SK-N-SH (cell line): ENCODE measurements at regions not wholly inside any gene's neighbourhood (a gene's known extent, or its start where the extent isn't known, plus 50 kb on each side); places are given as distances from the start of the nearest gene placed in this dataset.

Experiments used
- CTCF ChIA-PET: fragments of 300-600, 350-600 bp; formaldehyde crosslinking; extraction: SDS; loops from one replicate; lab custom pipeline; 2021; lab: Yijun Ruan, JAX
- POLR2A ChIA-PET: fragments of 350-600 bp; sonication (Branson Sonifier 250); formaldehyde crosslinking; extraction: SDS; loops from one replicate; lab custom pipeline; 2020; ENCODE audit warnings: antibody characterized with exemption, inconsistent platforms; lab: Yijun Ruan, JAX
- DNase-seq: peaks from one replicate; pipeline ENCODE4 v3.0.0; 2012
- H2AFZ ChIP-seq: fragments of 200-600 bp; sonication (generic); 2 replicates; pipeline ENCODE4 v1.8.1; 2016; ENCODE audit warnings: antibody characterized with exemption, mild to moderate bottlenecking, low read depth
- H3F3A ChIP-seq: fragments of 200-600 bp; sonication (generic); replicated peaks from 2 replicates; pipeline ENCODE3; 2016; ENCODE audit warnings: antibody characterized with exemption, mild to moderate bottlenecking; ENCODE audit not compliant: insufficient read depth
- H3K27ac ChIP-seq, 2 experiments: fragments of 200-500 bp in 1 of 2; fragments of 200-600 bp in 1 of 2; sonication (Bioruptor generic) in 1 of 2; sonication (generic), shearing (Covaris generic) in 1 of 2; 2 replicates each; pipeline versions ENCODE4 v1.5.1 to v1.6.1; 2014 to 2016; ENCODE audit warnings: low read depth in 2 of 2, inconsistent platforms in 1 of 2, low read length in 1 of 2, mild to moderate bottlenecking in 1 of 2, mixed read lengths in 1 of 2
- H3K27me3 ChIP-seq: fragments of 200-600 bp; sonication (generic), shearing (Covaris generic); 2 replicates; pipeline ENCODE4 v1.6.1; 2016; ENCODE audit warnings: mixed run types; ENCODE audit not compliant: insufficient read depth
- H3K36me3 ChIP-seq, 2 experiments: fragments of 200-500 bp in 1 of 2; fragments of 200-600 bp in 1 of 2; sonication (Bioruptor generic) in 1 of 2; sonication (generic) in 1 of 2; replicated peaks in 1 of 2; 2 replicates each; pipeline versions ENCODE3 to v1.5.1; 2014 to 2016; ENCODE audit warnings: low read length in 1 of 2, mild to moderate bottlenecking in 1 of 2; ENCODE audit not compliant: insufficient read depth in 2 of 2, control insufficient read depth in 1 of 2
- H3K4me1 ChIP-seq, 2 experiments: fragments of 200-500 bp in 1 of 2; fragments of 200-600 bp in 1 of 2; sonication (Bioruptor generic) in 1 of 2; sonication (generic), shearing (Covaris generic) in 1 of 2; 2 replicates each; pipeline versions ENCODE4 v1.5.1 to v1.6.1; 2014 to 2016; ENCODE audit warnings: low read depth in 1 of 2, low read length in 1 of 2, mixed run types in 1 of 2; ENCODE audit not compliant: insufficient read depth in 2 of 2, control insufficient read depth in 1 of 2
- H3K4me2 ChIP-seq: fragments of 200-600 bp; sonication (generic), shearing (Covaris generic); 2 replicates; pipeline ENCODE4 v1.6.1; 2017; ENCODE audit warnings: mixed run types
- H3K4me3 ChIP-seq, 2 experiments: fragments of 200-500 bp in 1 of 2; fragments of 200-600 bp in 1 of 2; sonication (Bioruptor generic) in 1 of 2; sonication (generic), shearing (Covaris generic) in 1 of 2; 2 replicates each; pipeline versions ENCODE4 v1.5.1 to v1.8.1; 2014 to 2016; ENCODE audit warnings: low read depth in 2 of 2, inconsistent platforms in 1 of 2, low read length in 1 of 2, mild to moderate bottlenecking in 1 of 2, mixed read lengths in 1 of 2, moderate library complexity in 1 of 2
- H3K79me2 ChIP-seq: fragments of 200-600 bp; sonication (generic); 2 replicates; pipeline ENCODE4 v1.8.1; 2017; ENCODE audit warnings: mild to moderate bottlenecking; ENCODE audit not compliant: insufficient read depth
- H3K9ac ChIP-seq: fragments of 200-600 bp; sonication (generic); 2 replicates; pipeline ENCODE4 v1.6.1; 2017; ENCODE audit warnings: mixed run types
- H3K9me2 ChIP-seq: fragments of 200-600 bp; sonication (generic); 2 replicates; pipeline ENCODE4 v1.6.1; 2017; ENCODE audit warnings: mixed run types
- H3K9me3 ChIP-seq: fragments of 200-600 bp; sonication (generic); 2 replicates; pipeline ENCODE4 v1.6.1; 2017; ENCODE audit warnings: mixed run types, mild to moderate bottlenecking, moderate library complexity
- H4K20me1 ChIP-seq: fragments of 200-600 bp; sonication (generic); 2 replicates; pipeline ENCODE4 v1.6.1; 2017; ENCODE audit warnings: mild to moderate bottlenecking, mixed run types; ENCODE audit not compliant: insufficient read depth
- CTCF ChIP-seq: fragments of 200-600 bp; sonication (generic); IDR thresholded peaks from 2 replicates; pipeline ENCODE4 v1.6.1; 2017; ENCODE audit warnings: antibody characterized with exemption, mild to moderate bottlenecking, moderate library complexity
- EP300 ChIP-seq, 2 experiments: IDR thresholded peaks; 2 replicates each; pipeline versions ENCODE4 v1.4.0 to v1.6.1; 2012; ENCODE audit warnings: borderline replicate concordance in 1 of 2, low read depth in 1 of 2, low read length in 1 of 2
- FOSL2 ChIP-seq: IDR thresholded peaks from 2 replicates; pipeline ENCODE4 v1.4.0; 2012; ENCODE audit warnings: low read depth, mild to moderate bottlenecking, moderate library complexity, borderline replicate concordance
- FOXM1 ChIP-seq: IDR thresholded peaks from 2 replicates; pipeline ENCODE4 v1.4.0; 2012; ENCODE audit warnings: low read depth, mild to moderate bottlenecking
- GATA2 ChIP-seq: sonication (generic); formaldehyde crosslinking; IDR thresholded peaks from 2 replicates; pipeline ENCODE4 v1.5.0; 2020; ENCODE audit warnings: mild to moderate bottlenecking, missing genetic modification reagents
- IRF3 ChIP-seq: fragments of 150-350 bp; IDR thresholded peaks from 2 replicates; pipeline ENCODE4 v1.6.1; 2016; ENCODE audit warnings: mild to moderate bottlenecking, low read depth, low read length
- JUND ChIP-seq: IDR thresholded peaks from 2 replicates; pipeline ENCODE4 v1.4.0; 2012
- MAX ChIP-seq: IDR thresholded peaks from 2 replicates; pipeline ENCODE4 v1.4.0; 2012; ENCODE audit warnings: low read depth
- MEF2A ChIP-seq: IDR thresholded peaks from 2 replicates; pipeline ENCODE4 v1.4.0; 2012; ENCODE audit warnings: low read depth, borderline replicate concordance
- MXI1 ChIP-seq: IDR thresholded peaks from 2 replicates; pipeline ENCODE4 v1.6.1; 2012; ENCODE audit warnings: mild to moderate bottlenecking, low read depth, low read length, improper control_type of control experiment
- POLR2AphosphoS5 ChIP-seq: IDR thresholded peaks from 2 replicates; pipeline ENCODE4 v1.6.1; 2012; ENCODE audit warnings: low read depth, low read length
- RCOR1 ChIP-seq: fragments of 150-350 bp; IDR thresholded peaks from 2 replicates; pipeline ENCODE4 v1.6.1; 2017; ENCODE audit warnings: antibody characterized with exemption, low read length
- SMC3 ChIP-seq: IDR thresholded peaks from 2 replicates; pipeline ENCODE4 v1.6.1; 2012; ENCODE audit warnings: low read depth, low read length, improper control_type of control experiment
- TEAD4 ChIP-seq: IDR thresholded peaks from 2 replicates; pipeline ENCODE4 v1.4.0; 2012; ENCODE audit warnings: mild to moderate bottlenecking, borderline replicate concordance; ENCODE audit not compliant: insufficient read depth
- USF2 ChIP-seq: fragments of 150-350 bp; IDR thresholded peaks from 2 replicates; pipeline ENCODE4 v1.6.1; 2017; ENCODE audit warnings: antibody characterized with exemption, low read length, low read depth, borderline replicate concordance
- YY1 ChIP-seq: IDR thresholded peaks from 2 replicates; pipeline ENCODE4 v1.4.0; 2012; ENCODE audit warnings: low read depth, mild to moderate bottlenecking
- ZBTB33 ChIP-seq: IDR thresholded peaks from 2 replicates; pipeline ENCODE4 v1.4.0; 2012; ENCODE audit warnings: low read depth, borderline replicate concordance
- WGBS: methylation state at CpG from one replicate; pipeline ENCODE4 v1.1.6; 2017; ENCODE audit warnings: low lambda C conversion rate; 5-methylcytosine and 5-hydroxymethylcytosine counted together

GRCh38 chr12:127065595-127065994 is 1201.4 kb upstream of the TMEM132C start:
- 13% methylated on average over 1 of the region's 1 CpG for whole genome bisulfite sequencing
- DNase-seq: no peak
- ChIA-PET POLR2A (interaction anchor here (0.6 kb wide), 1 partner anchor 13 kb away, joined by 3 read pairs; no protein-coding TSS in a partner anchor), CTCF (interaction anchor here (0.5 to 1.3 kb wide), 3 partner anchors 9 to 52 kb away, joined by 3 to 4 read pairs (median 3); no protein-coding TSS in a partner anchor)
- Histone ChIP-seq H3F3A (no peaks in the 10 kb centered on the region), H3K4me3 (no peak overlapping the region), H3K9ac (no peak overlapping the region), H3K4me2 (no peak overlapping the region), H3K27ac (no peak overlapping the region), H4K20me1 (no peaks in the 10 kb centered on the region), H3K9me3 (no peaks in the 10 kb centered on the region), H2AFZ (no peak overlapping the region), H3K79me2 (no peaks in the 10 kb centered on the region), H3K36me3 (no peaks in the 10 kb centered on the region), H3K27me3 (no peaks in the 10 kb centered on the region), H3K4me1 (no peaks in the 10 kb centered on the region), H3K9me2 (no peaks in the 10 kb centered on the region)
- TF ChIP-seq SMC3 (no peak), TEAD4 (no peak), RCOR1 (no peak), GATA2 (CRISPR knock-in tag) (no peak), POLR2AphosphoS5 (no peak), YY1 (no peak)

- Histone ChIP-seq H3K79me2 (no peaks in the 10 kb centered on the region), H3K4me1 (no peaks in the 10 kb centered on the region), H3K27ac (no peak overlapping the region), H3K4me3 (no peak overlapping the region), H3K9me2 (no peaks in the 10 kb centered on the region), H3K4me2 (no peak overlapping the region), H3K9me3 (no peaks in the 10 kb centered on the region), H3K36me3 (no peaks in the 10 kb centered on the region), H3K9ac (no peak overlapping the region), H3K27me3 (no peaks in the 10 kb centered on the region), H3F3A (no peaks in the 10 kb centered on the region), H4K20me1 (no peaks in the 10 kb centered on the region), H2AFZ (no peak overlapping the region)
- no peak for DNase-seq
- POLR2A ChIA-PET: no interaction called here
- TF ChIP-seq YY1 (no peak), FOXM1 (no peak), MAX (no peak), CTCF (no peak), GATA2 (CRISPR knock-in tag) (no peak), MEF2A (no peak), JUND (no peak), IRF3 (no peak), RCOR1 (no peak), MXI1 (no peak), SMC3 (no peak), EP300 (IDR thresholded peaks at IDR 0.05; ENCODE audit: borderline replicate concordance in 1 of 2, low read depth in 1 of 2, low read length in 1 of 2) (no peak), ZBTB33 (no peak), FOSL2 (no peak), USF2 (no peak)
- 2% methylated on average over 2 of the region's 2 CpGs for WGBS
- CTCF ChIA-PET: no interaction called here
These were observed 1196.3 kb upstream of the TMEM132C start for GRCh38 chr12:127070515-127071157.
